ENCODE measurements at regions not wholly inside any gene's neighbourhood (a gene's known extent, or its start where the extent isn't known, plus 50 kb on each side); places are given as distances from the start of the nearest gene placed in this dataset.
"Not testable (repeated sequence)": the region's sequence is repeated elsewhere in the genome, so short reads cannot be mapped to it uniquely, and the experiment has no call there.

GRCh38 chr22:22179858-22180257, 64.7 kb upstream of the VPREB1 start:
- TF ChIP-seq, protein P1, sequence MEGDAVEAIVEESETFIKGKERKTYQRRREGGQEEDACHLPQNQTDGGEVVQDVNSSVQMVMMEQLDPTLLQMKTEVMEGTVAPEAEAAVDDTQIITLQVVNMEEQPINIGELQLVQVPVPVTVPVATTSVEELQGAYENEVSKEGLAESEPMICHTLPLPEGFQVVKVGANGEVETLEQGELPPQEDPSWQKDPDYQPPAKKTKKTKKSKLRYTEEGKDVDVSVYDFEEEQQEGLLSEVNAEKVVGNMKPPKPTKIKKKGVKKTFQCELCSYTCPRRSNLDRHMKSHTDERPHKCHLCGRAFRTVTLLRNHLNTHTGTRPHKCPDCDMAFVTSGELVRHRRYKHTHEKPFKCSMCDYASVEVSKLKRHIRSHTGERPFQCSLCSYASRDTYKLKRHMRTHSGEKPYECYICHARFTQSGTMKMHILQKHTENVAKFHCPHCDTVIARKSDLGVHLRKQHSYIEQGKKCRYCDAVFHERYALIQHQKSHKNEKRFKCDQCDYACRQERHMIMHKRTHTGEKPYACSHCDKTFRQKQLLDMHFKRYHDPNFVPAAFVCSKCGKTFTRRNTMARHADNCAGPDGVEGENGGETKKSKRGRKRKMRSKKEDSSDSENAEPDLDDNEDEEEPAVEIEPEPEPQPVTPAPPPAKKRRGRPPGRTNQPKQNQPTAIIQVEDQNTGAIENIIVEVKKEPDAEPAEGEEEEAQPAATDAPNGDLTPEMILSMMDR (IDR thresholded peaks at IDR 0.05): no peak
- Mint-ChIP-seq H3K27me3 (ENCODE audit: low read depth, poor library complexity) (peaks cover 95% of the 10 kb centered on the region), H3K4me1 (peaks cover 26% of the 10 kb centered on the region), H3K4me3 (no peak overlapping the region), H3K9me3 (no peaks in the 10 kb centered on the region), H3K36me3 (ENCODE audit: low read depth) (no peaks in the 10 kb centered on the region), H3K27ac (no peak overlapping the region)
- no peak for DNase-seq

- DNase-seq: no peak
- Mint-ChIP-seq H3K4me3 (no peak overlapping the region), H3K9me3 (peaks cover 5% of the 10 kb centered on the region), H3K36me3 (ENCODE audit: low read depth) (no peaks in the 10 kb centered on the region), H3K27ac (peak overlapping the region; percentile 46), H3K4me1 (peaks cover 26% of the 10 kb centered on the region), H3K27me3 (ENCODE audit: low read depth, poor library complexity) (peaks cover 93% of the 10 kb centered on the region)
- TF ChIP-seq, protein P1 (IDR thresholded peaks at IDR 0.05): no peak
These were observed 65.6 kb upstream of the VPREB1 start for GRCh38 chr22:22178992-22179391.

GRCh38 chr22:22178355-22178965, 66.1 kb upstream of the VPREB1 start:
- Mint-ChIP-seq H3K4me3 (no peak overlapping the region), H3K27me3 (ENCODE audit: low read depth, poor library complexity) (peaks cover 94% of the 10 kb centered on the region), H3K27ac (no peak overlapping the region)

GRCh38 chr22:22176929-22177616, 67.5 kb upstream of the VPREB1 start:
- H3K4me1 Mint-ChIP-seq: peaks cover 26% of the 10 kb centered on the region
- H3K27ac Mint-ChIP-seq: peak overlapping the region; percentile 29
- H3K4me3 Mint-ChIP-seq: no peak overlapping the region
- no peak for DNase-seq
- TF ChIP-seq, protein P1 (IDR thresholded peaks at IDR 0.05): no peak
- peaks cover 87% of the 10 kb centered on the region for H3K27me3 Mint-ChIP-seq (ENCODE audit: low read depth, poor library complexity)
- no peaks in the 10 kb centered on the region for H3K36me3 Mint-ChIP-seq (ENCODE audit: low read depth)
- H3K9me3 Mint-ChIP-seq: peaks cover 6% of the 10 kb centered on the region

More at GRCh38 chr22:22178355-22178965, 66.1 kb upstream of the VPREB1 start:
- Mint-ChIP-seq H3K36me3 (ENCODE audit: low read depth) (no peaks in the 10 kb centered on the region), H3K9me3 (peaks cover 6% of the 10 kb centered on the region), H3K4me1 (peaks cover 26% of the 10 kb centered on the region)
- TF ChIP-seq, protein P1 (IDR thresholded peaks at IDR 0.05): no peak
- DNase-seq: no peak

DNA sequence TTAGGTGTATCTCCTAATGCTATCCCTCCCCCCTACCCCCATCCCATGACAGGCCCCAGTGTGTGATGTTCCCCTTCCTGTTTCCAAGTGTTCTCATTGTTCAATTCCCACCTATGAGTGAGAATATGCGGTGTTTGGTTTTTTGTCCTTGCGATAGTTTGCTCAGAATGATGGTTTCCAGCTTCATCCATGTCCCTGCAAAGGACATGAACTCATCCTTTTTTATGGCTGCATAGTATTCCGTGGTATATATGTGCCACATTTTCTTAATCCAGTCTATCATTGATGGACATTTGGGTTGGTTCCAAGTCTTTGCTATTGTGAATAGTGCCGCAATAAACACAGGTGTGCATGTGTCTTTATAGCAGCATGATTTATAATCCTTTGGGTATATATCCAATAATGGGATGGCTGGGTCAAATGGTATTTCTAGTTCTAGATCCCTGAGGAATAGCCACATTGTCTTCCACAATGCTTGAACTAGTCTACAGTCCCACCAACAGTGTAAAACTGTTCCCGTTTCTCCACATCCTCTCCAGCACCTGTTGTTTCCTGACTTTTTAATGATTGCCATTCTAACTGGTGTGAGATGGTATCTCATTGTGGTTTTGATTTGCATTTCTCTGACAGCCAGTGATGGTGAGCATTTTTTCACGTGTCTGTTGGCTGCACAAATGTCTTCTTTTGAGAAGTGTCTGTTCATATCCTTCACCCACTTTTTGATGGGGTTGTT, 71.5 kb upstream of the VPREB1 start:
- H3K36me3 Mint-ChIP-seq (ENCODE audit: low read depth); DNase-seq; H3K4me3 Mint-ChIP-seq; H3K27ac Mint-ChIP-seq: not testable (repeated sequence)
- Mint-ChIP-seq H3K27me3 (ENCODE audit: low read depth, poor library complexity) (peaks cover 86% of the 10 kb centered on the region), H3K9me3 (peaks cover 10% of the 10 kb centered on the region), H3K4me1 (peaks cover 15% of the 10 kb centered on the region)
